HepG2 (cell line): ENCODE measurements at regions not wholly inside any gene's neighbourhood (a gene's known extent, or its start where the extent isn't known, plus 50 kb on each side); places are given as distances from the start of the nearest gene placed in this dataset.

Experiments
- ATAC-seq: fragments of 200-7000 bp; cut with Tn5 transposase; 3 replicates; pipeline ENCODE4 v1.9.1; 2020; ENCODE audit warnings: mild to moderate bottlenecking, moderate library complexity
- BruUV-seq: library from RNA; stranded (reverse); fragments of 400-500 nt; replicated peaks from 2 replicates; lab custom pipeline; 2021; lab: Mats Ljungman, UMichigan
- CTCF ChIA-PET: fragments of 300-600 bp; formaldehyde crosslinking; extraction: SDS; loops from one replicate; lab custom pipeline; 2021; ENCODE audit warnings: low total read pairs, inconsistent platforms, low intra/inter-chr PET ratio; lab: Yijun Ruan, JAX
- POLR2A ChIA-PET: fragments of 350-600 bp; sonication (Branson Sonifier 250); formaldehyde crosslinking; loops from one replicate; lab custom pipeline; 2020; ENCODE audit warnings: antibody characterized with exemption, inconsistent platforms; lab: Yijun Ruan, JAX
- DNase-seq: peaks from one replicate; pipeline ENCODE4 v3.0.0-alpha.2; 2015; ENCODE audit warnings: low spot score
- FAIRE-seq: peaks from 3 replicates; lab custom pipeline; 2011; peaks lifted over from hg19 to GRCh38; lab: Jason Lieb, UNC
- H2AFZ ChIP-seq: one replicate; pipeline ENCODE4 v1.6.1; 2011; ENCODE audit warnings: low read length, inconsistent platforms
- H3K27ac ChIP-seq: fragments of 300-600 bp; 3 replicates; pipeline ENCODE4 v1.8.0; 2011; ENCODE audit warnings: mixed run types, mild to moderate bottlenecking, mixed read lengths, low read length, inconsistent platforms; ENCODE audit not compliant: insufficient read depth; ENCODE audit errors: extremely low read length
- H3K27me3 ChIP-seq, 2 experiments: fragments of 200-600 bp in 1 of 2; 2 replicates in 1 of 2; 3 replicates in 1 of 2; pipeline versions ENCODE4 v1.6.0 to v1.8.0; 2011; ENCODE audit warnings: low read length in 2 of 2, mild to moderate bottlenecking in 2 of 2, moderate library complexity in 2 of 2, inconsistent platforms in 1 of 2; ENCODE audit not compliant: insufficient read depth in 2 of 2, control insufficient read depth in 1 of 2
- H3K36me3 ChIP-seq, 2 experiments: fragments of 200-600 bp in 1 of 2; replicated peaks in 1 of 2; 2 replicates in 1 of 2; 3 replicates in 1 of 2; pipeline versions ENCODE4 v1.5.1 to v1.8.0; 2011; ENCODE audit warnings: low read length in 2 of 2, inconsistent platforms in 1 of 2; ENCODE audit not compliant: insufficient read depth in 2 of 2, control insufficient read depth in 1 of 2
- H3K4me1 ChIP-seq: 2 replicates; pipeline ENCODE4 v1.5.1; 2012; ENCODE audit warnings: low read length, inconsistent platforms; ENCODE audit not compliant: insufficient read depth
- H3K4me2 ChIP-seq: 2 replicates; pipeline ENCODE4 v1.6.0; 2011; ENCODE audit warnings: low read depth, low read length, inconsistent platforms
- H3K4me3 ChIP-seq, 3 experiments: fragments of 200-600 bp in 1 of 3; sonication (generic), shearing (Covaris generic) in 1 of 3; replicated peaks in 1 of 3; 2 replicates each; pipeline ENCODE4 v1.5.1; 2011 to 2016; ENCODE audit warnings: low read length in 3 of 3, inconsistent platforms in 2 of 3, low read depth in 2 of 3, mild to moderate bottlenecking in 2 of 3, control low read depth in 1 of 3, mixed read lengths in 1 of 3; ENCODE audit not compliant: insufficient read depth in 1 of 3
- H3K79me2 ChIP-seq: one replicate; pipeline ENCODE4 v1.6.1; 2011; ENCODE audit warnings: low read length, inconsistent platforms; ENCODE audit not compliant: insufficient read depth
- H3K9ac ChIP-seq: 2 replicates; pipeline ENCODE4 v1.6.0; 2011; ENCODE audit warnings: mild to moderate bottlenecking, low read depth, low read length, inconsistent platforms; ENCODE audit not compliant: insufficient read depth
- H3K9me3 ChIP-seq: 2 replicates; pipeline ENCODE4 v1.5.1; 2012; ENCODE audit warnings: mild to moderate bottlenecking, low read length
- H4K20me1 ChIP-seq: 2 replicates; pipeline ENCODE4 v1.6.0; 2011; ENCODE audit warnings: inconsistent platforms, mild to moderate bottlenecking, low read length, moderate library complexity; ENCODE audit not compliant: insufficient read depth
- CC2D1A ChIP-seq: sonication (generic); formaldehyde crosslinking; IDR thresholded peaks from 2 replicates; pipeline ENCODE4 v1.8.1; 2023; ENCODE audit warnings: mild to moderate bottlenecking, missing genetic modification reagents
- GATAD1 ChIP-seq: IDR thresholded peaks from 2 replicates; pipeline ENCODE4 v1.6.1; 2016; ENCODE audit warnings: missing genetic modification reagents, missing compliant biosample characterization
- GFI1 ChIP-seq: sonication (generic); formaldehyde crosslinking; IDR thresholded peaks from 2 replicates; pipeline ENCODE4 v1.5.0; 2020; ENCODE audit warnings: missing genetic modification reagents, mild to moderate bottlenecking, borderline replicate concordance
- PLRG1 ChIP-seq: fragments of 450-650 bp; conservative IDR thresholded peaks from 2 replicates; pipeline ENCODE4 v1.6.1; 2016
- SRF ChIP-seq: IDR thresholded peaks from 2 replicates; pipeline ENCODE4 v1.6.1; 2011; ENCODE audit warnings: mild to moderate bottlenecking, low read depth, low read length, moderate library complexity
- ZBED4 ChIP-seq: sonication (generic); formaldehyde crosslinking; IDR thresholded peaks from 2 replicates; pipeline ENCODE4 v1.4.0; 2020; ENCODE audit warnings: missing genetic modification reagents, borderline replicate concordance
- WGBS: methylation state at CpG from one replicate; pipeline ENCODE4 v1.1.6; 2017; ENCODE audit warnings: low lambda C conversion rate; 5-methylcytosine and 5-hydroxymethylcytosine counted together
- in situ Hi-C: cut with HindIII; loops from 2 replicates; pipeline ENCODE4 v1.10.0; 2017; ENCODE audit warnings: low pct_unique_long_range_greater_than_20kb; ENCODE audit not compliant: extremely low pct_ligation_motif_present
- intact Hi-C: fragments of 100-400 bp; cut with micrococcal nuclease; formaldehyde crosslinking; loops from one replicate; pipeline ENCODE4 v1.10.0; 2022; ENCODE audit not compliant: unreplicated experiment
- TF ChIP-seq, protein P1 (sequence below): sonication (generic); formaldehyde crosslinking; IDR thresholded peaks from 2 replicates; pipeline ENCODE4 v1.8.0; 2023; ENCODE audit warnings: mild to moderate bottlenecking, missing genetic modification reagents
- TF ChIP-seq, protein P2 (sequence below), 2 experiments: sonication (generic) in 1 of 2; formaldehyde crosslinking in 1 of 2; IDR thresholded peaks; 2 replicates each; pipeline versions ENCODE4 v1.4.0 to v1.6.1; 2016 to 2020; ENCODE audit warnings: borderline replicate concordance in 1 of 2, low read depth in 1 of 2, mild to moderate bottlenecking in 1 of 2, missing genetic modification reagents in 1 of 2

DNA sequence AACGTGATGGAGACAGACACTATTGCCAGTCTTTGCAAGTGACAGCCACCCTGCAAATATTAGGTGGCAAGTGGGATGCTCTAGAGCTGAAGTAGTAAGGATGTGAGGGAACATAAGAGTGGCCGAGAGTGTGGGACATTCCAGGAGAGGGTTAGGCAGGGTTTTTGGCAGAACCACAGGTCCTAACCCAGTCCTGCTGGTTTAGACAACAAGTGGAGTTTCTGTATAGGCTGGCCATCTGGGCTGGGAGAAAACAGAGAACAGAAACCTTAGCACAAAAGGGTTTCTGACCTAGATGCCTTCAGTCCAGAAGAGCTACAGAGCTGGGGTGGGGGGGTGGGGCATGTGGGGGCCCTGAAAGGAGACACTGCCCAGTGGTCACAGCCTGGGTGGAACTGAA lies 107.4 kb downstream of the TMEM174 start:
- intact Hi-C loops = no loop called here
- ChIA-PET CTCF (no interaction called here), POLR2A (no interaction called here)
- BruUV-seq = no TSS peak
- WGBS = 0% methylated on average over 2 of the region's 2 CpGs
- TF ChIP-seq, protein P1, sequence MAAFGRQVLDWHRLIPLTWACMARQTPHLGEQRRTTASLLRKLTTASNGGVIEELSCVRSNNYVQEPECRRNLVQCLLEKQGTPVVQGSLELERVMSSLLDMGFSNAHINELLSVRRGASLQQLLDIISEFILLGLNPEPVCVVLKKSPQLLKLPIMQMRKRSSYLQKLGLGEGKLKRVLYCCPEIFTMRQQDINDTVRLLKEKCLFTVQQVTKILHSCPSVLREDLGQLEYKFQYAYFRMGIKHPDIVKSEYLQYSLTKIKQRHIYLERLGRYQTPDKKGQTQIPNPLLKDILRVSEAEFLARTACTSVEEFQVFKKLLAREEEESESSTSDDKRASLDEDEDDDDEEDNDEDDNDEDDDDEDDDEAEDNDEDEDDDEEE (CRISPR knock-in tag) = no peak
- TF ChIP-seq SRF (no peak), GFI1 (CRISPR knock-in tag) (no peak), PLRG1 (no peak), CC2D1A (CRISPR knock-in tag) (no peak), ZBED4 (CRISPR knock-in tag) (no peak), GATAD1 (CRISPR knock-in tag) (no peak)
- TF ChIP-seq, protein P2, sequence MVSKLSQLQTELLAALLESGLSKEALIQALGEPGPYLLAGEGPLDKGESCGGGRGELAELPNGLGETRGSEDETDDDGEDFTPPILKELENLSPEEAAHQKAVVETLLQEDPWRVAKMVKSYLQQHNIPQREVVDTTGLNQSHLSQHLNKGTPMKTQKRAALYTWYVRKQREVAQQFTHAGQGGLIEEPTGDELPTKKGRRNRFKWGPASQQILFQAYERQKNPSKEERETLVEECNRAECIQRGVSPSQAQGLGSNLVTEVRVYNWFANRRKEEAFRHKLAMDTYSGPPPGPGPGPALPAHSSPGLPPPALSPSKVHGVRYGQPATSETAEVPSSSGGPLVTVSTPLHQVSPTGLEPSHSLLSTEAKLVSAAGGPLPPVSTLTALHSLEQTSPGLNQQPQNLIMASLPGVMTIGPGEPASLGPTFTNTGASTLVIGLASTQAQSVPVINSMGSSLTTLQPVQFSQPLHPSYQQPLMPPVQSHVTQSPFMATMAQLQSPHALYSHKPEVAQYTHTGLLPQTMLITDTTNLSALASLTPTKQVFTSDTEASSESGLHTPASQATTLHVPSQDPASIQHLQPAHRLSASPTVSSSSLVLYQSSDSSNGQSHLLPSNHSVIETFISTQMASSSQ (IDR thresholded peaks at IDR 0.05; ENCODE audit: low read depth) = no peak
- TF ChIP-seq, protein P2 (CRISPR knock-in tag; IDR thresholded peaks at IDR 0.05; ENCODE audit: borderline replicate concordance) = no peak
- Histone ChIP-seq H3K4me3 (no peak overlapping the region), H3K79me2 (no peaks in the 10 kb centered on the region), H2AFZ (no peak overlapping the region), H3K4me1 (no peaks in the 10 kb centered on the region), H3K36me3 (no peaks in the 10 kb centered on the region), H3K4me2 (no peak overlapping the region), H3K9me3 (no peaks in the 10 kb centered on the region), H3K27me3 (peaks cover 8 to 63% of the 10 kb centered on the region in 2 experiments; a peak in 3 of 5 replicates), H3K9ac (no peak overlapping the region), H3K27ac (no peak overlapping the region), H4K20me1 (no peaks in the 10 kb centered on the region)
- DNase-seq = no peak
- in situ Hi-C loops = no loop called here
- no peak for ATAC-seq
- no peak for FAIRE-seq
